Stimulated activated CD8-positive, alpha-beta memory T cell treated with anti-CD3 and anti-CD28 coated beads, Interleukin-12 subunit alpha, Interleukin-12 subunit beta, amount 100 ng/mL, for 24 hours (primary cell): ENCODE measurements at regions not wholly inside any gene's neighbourhood (a gene's known extent, or its start where the extent isn't known, plus 50 kb on each side); places are given as distances from the start of the nearest gene placed in this dataset.

Source experiments
- DNase-seq: peaks from one replicate; pipeline ENCODE4 v3.0.0-alpha.2; 2020; ENCODE audit errors: extremely low read depth

- no peak for DNase-seq
Measured at GRCh38 chr22:48799227-48799970, 1028.3 kb downstream of the BRD1 start.

GRCh38 chr22:48798281-48799226 lies 1029.1 kb downstream of the BRD1 start:
- DNase-seq, result no peak

- DNase-seq, result no peak
Measured at GRCh38 chr22:48797731-48798130, 1029.9 kb downstream of the BRD1 start.

GRCh38 chr22:48796310-48797015 lies 1031.2 kb downstream of the BRD1 start:
- no peak for DNase-seq

GRCh38 chr22:48795664-48796063 lies 1032.0 kb downstream of the BRD1 start:
- no peak for DNase-seq

GRCh38 chr22:48794906-48795305 lies 1032.8 kb downstream of the BRD1 start:
- no peak for DNase-seq

GRCh38 chr22:48793949-48794348 lies 1033.7 kb downstream of the BRD1 start:
- no peak for DNase-seq

GRCh38 chr22:48786679-48786996 lies 1041.0 kb downstream of the BRD1 start:
- no peak for DNase-seq

GRCh38 chr22:48785792-48786678 lies 1041.6 kb downstream of the BRD1 start:
- no peak for DNase-seq

- no peak for DNase-seq
Measured at GRCh38 chr22:48784701-48785503, 1042.8 kb downstream of the BRD1 start.

- no peak for DNase-seq
Measured at GRCh38 chr22:48783821-48784266, 1043.8 kb downstream of the BRD1 start.

- DNase-seq, result no peak
Measured at GRCh38 chr22:48782811-48783511, 1044.7 kb downstream of the BRD1 start.

GRCh38 chr22:48782326-48782725 lies 1045.3 kb downstream of the BRD1 start:
- DNase-seq, result no peak

GRCh38 chr22:48781868-48782267 lies 1045.8 kb downstream of the BRD1 start:
- no peak for DNase-seq

GRCh38 chr22:48781391-48781790 lies 1046.3 kb downstream of the BRD1 start:
- no peak for DNase-seq

- no peak for DNase-seq
Measured at GRCh38 chr22:48780597-48781277, 1046.9 kb downstream of the BRD1 start.

GRCh38 chr22:48779661-48780596 lies 1047.7 kb downstream of the BRD1 start:
- DNase-seq, result no peak

- no peak for DNase-seq
Measured at GRCh38 chr22:48779211-48779643, 1048.4 kb downstream of the BRD1 start.
